B cell (primary cell): ENCODE measurements at regions not wholly inside any gene's neighbourhood (a gene's known extent, or its start where the extent isn't known, plus 50 kb on each side); places are given as distances from the start of the nearest gene placed in this dataset.

Experiments used
- ATAC-seq: fragments of 200-7000 bp; cut with Tn5 transposase; one replicate; pipeline ENCODE4 v1.10.0; 2021; ENCODE audit warnings: low read depth, mild to moderate bottlenecking, moderate number of reproducible peaks, moderate library complexity
- CTCF ChIA-PET: fragments of 350-600 bp; sonication (Branson Sonifier 250); formaldehyde crosslinking; loops from one replicate; lab custom pipeline; 2021; ENCODE audit warnings: antibody characterized with exemption, inconsistent platforms; lab: Charles Lee
- POLR2A ChIA-PET: fragments of 350-600 bp; sonication (Branson Sonifier 250); formaldehyde crosslinking; loops from one replicate; lab custom pipeline; 2021; ENCODE audit warnings: antibody characterized with exemption; lab: Charles Lee
- DNase-seq: peaks from one replicate; pipeline ENCODE4 v3.0.0; 2013
- H2AFZ ChIP-seq: 2 replicates; pipeline ENCODE4 v1.6.1; 2012; ENCODE audit warnings: mild to moderate bottlenecking, low read depth, low read length; ENCODE audit not compliant: insufficient read depth, poor library complexity, severe bottlenecking
- H3K27ac ChIP-seq, 2 donors: 1 replicate in 1 of 2; 2 replicates in 1 of 2; pipeline ENCODE4 v1.5.1; 2012 to 2013; ENCODE audit warnings: low read length in 2 of 2, mild to moderate bottlenecking in 2 of 2, moderate library complexity in 1 of 2
- H3K27me3 ChIP-seq, 4 experiments: fragments of 200-600 bp in 1 of 4; sonication (generic) in 1 of 4; replicated peaks in 1 of 4; 1 replicate in 2 of 4; 2 replicates in 2 of 4; pipeline versions ENCODE4 v1.6.1 to v1.7.0; 2013 to 2016; ENCODE audit warnings: low read length in 3 of 4, mild to moderate bottlenecking in 2 of 4, mixed read lengths in 1 of 4, moderate library complexity in 1 of 4; ENCODE audit not compliant: insufficient read depth in 4 of 4, control insufficient read depth in 3 of 4; ENCODE audit errors: control extremely low read depth in 1 of 4
- H3K36me3 ChIP-seq, 2 experiments: replicated peaks in 1 of 2; 1 replicate in 1 of 2; 2 replicates in 1 of 2; pipeline versions ENCODE4 v1.6.1 to v1.7.1; 2013; ENCODE audit warnings: low read length in 1 of 2; ENCODE audit not compliant: insufficient read depth in 2 of 2, control insufficient read depth in 1 of 2; ENCODE audit errors: control extremely low read depth in 1 of 2, extremely low read depth in 1 of 2
- H3K4me1 ChIP-seq, 2 donors: fragments of 200-600 bp in 1 of 2; sonication (generic) in 1 of 2; 1 replicate in 1 of 2; 2 replicates in 1 of 2; pipeline versions ENCODE4 v1.5.1 to v1.6.1; 2013 to 2017; ENCODE audit warnings: low read length in 2 of 2; ENCODE audit not compliant: control insufficient read depth in 2 of 2, insufficient read depth in 2 of 2
- H3K4me2 ChIP-seq: replicated peaks from 2 replicates; pipeline ENCODE3; 2012; ENCODE audit warnings: mild to moderate bottlenecking, low read depth, low read length; ENCODE audit not compliant: poor library complexity, severe bottlenecking
- H3K4me3 ChIP-seq, 5 experiments: fragments of 200-600 bp in 1 of 5; sonication (generic) in 1 of 5; 1 replicate in 3 of 5; 2 replicates in 2 of 5; pipeline versions ENCODE4 v1.5.1 to v1.7.0; 2011 to 2016; ENCODE audit warnings: low read length in 4 of 5, mild to moderate bottlenecking in 4 of 5, low read depth in 2 of 5, control low read depth in 1 of 5, moderate library complexity in 1 of 5; ENCODE audit not compliant: insufficient read depth in 1 of 5; ENCODE audit errors: control extremely low read depth in 1 of 5, extremely low read depth in 1 of 5
- H3K79me2 ChIP-seq: fragments of 200-600 bp; sonication (generic); one replicate; pipeline ENCODE4 v1.6.0; 2016; ENCODE audit warnings: low read length; ENCODE audit not compliant: control insufficient read depth, insufficient read depth
- H3K9ac ChIP-seq: fragments of 200-600 bp; sonication (generic); 2 replicates; pipeline ENCODE4 v1.6.1; 2017; ENCODE audit warnings: mild to moderate bottlenecking, low read length, moderate library complexity
- H3K9me3 ChIP-seq, 3 donors: one replicate each; pipeline versions ENCODE4 v1.6.1 to v1.7.1; 2013; ENCODE audit warnings: low read length in 2 of 3; ENCODE audit not compliant: control insufficient read depth in 2 of 3, insufficient read depth in 1 of 3; ENCODE audit errors: control extremely low read depth in 1 of 3
- H4K20me1 ChIP-seq: 2 replicates; pipeline ENCODE4 v1.6.0; 2012; ENCODE audit warnings: mild to moderate bottlenecking, low read length; ENCODE audit not compliant: insufficient read depth, control insufficient read depth, poor library complexity, severe bottlenecking
- H3K27ac Mint-ChIP-seq: one replicate; pipeline ENCODE4 v1.8.0; 2021; ENCODE audit warnings: mixed read lengths
- H3K27me3 Mint-ChIP-seq: one replicate; pipeline ENCODE4 v1.8.0; 2021; ENCODE audit warnings: mixed read lengths
- H3K4me1 Mint-ChIP-seq: one replicate; pipeline ENCODE4 v1.8.0; 2021; ENCODE audit warnings: mixed read lengths
- H3K4me3 Mint-ChIP-seq: one replicate; pipeline ENCODE4 v1.8.0; 2021; ENCODE audit warnings: mixed read lengths
- H3K9me3 Mint-ChIP-seq: one replicate; pipeline ENCODE4 v1.8.0; 2022; ENCODE audit warnings: mixed read lengths; ENCODE audit not compliant: insufficient read depth
- EZH2 ChIP-seq: IDR thresholded peaks from 2 replicates; pipeline ENCODE4 v1.6.1; 2012; ENCODE audit warnings: borderline replicate concordance, low read depth, mild to moderate bottlenecking, moderate library complexity, low read length; ENCODE audit not compliant: insufficient read depth, poor library complexity, severe bottlenecking
- WGBS: methylation state at CpG from one replicate; pipeline ENCODE4 v1.1.5; 2013; ENCODE audit warnings: missing lambda C conversion rate; ENCODE audit not compliant: insufficient coverage; 5-methylcytosine and 5-hydroxymethylcytosine counted together
- intact Hi-C: fragments of 100-400 bp; cut with micrococcal nuclease; formaldehyde crosslinking; loops from one replicate; pipeline ENCODE4 v1.10.0; 2022
- TF ChIP-seq, protein P1 (sequence below): fragments of 200-600 bp; IDR thresholded peaks from one replicate; pipeline ENCODE4 v1.8.0; 2022; ENCODE audit warnings: antibody characterized with exemption, mild to moderate bottlenecking

DNA sequence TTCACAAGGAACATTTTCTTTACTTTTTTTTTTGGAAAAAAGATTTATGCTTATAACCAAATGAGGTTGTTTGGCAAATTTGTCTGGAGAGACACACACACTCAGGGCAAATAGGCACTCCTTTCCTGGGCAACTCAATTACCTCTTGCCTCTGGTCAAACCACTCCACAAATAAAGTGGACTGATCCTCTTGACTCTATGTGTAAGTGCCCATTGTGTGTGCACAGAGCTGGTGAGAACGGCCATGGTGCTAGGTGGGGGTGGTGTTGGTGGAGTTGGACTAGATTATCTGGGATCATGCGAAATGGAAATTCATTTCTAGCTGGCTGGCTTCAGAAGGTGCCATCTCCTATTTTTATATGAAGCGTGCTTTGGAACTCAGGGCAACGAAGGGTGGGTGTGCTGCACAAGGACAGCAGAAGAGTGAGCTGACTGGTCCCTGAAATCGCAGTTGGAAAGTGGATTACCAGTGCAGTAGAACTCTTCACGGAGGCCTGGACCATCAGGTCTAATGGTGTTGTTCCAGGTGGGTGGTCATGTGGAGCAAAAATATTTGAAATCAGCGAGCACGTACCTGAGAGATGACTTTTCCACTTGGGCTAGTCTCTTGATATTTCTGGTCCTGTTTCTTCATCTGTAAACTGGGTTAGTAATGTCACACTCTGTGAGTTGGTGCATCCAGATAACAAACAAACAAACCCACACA is 149.9 kb downstream of the RPIA start:
- ChIA-PET CTCF (interaction anchor here (3.7 to 17.5 kb wide), 2 partner anchors 9 to 15 kb away, joined by 18 to 577 read pairs; no protein-coding TSS in a partner anchor), POLR2A (interaction anchor here (1.0 to 17.8 kb wide), 2 partner anchors 9 to 16 kb away, joined by 4 to 509 read pairs; no protein-coding TSS in a partner anchor)
- WGBS: 56% methylated on average over 3 of the region's 8 CpGs
- Mint-ChIP-seq H3K27ac (peak overlapping the region; percentile 96), H3K4me3 (peak overlapping the region; percentile 76), H3K27me3 (no peaks in the 10 kb centered on the region), H3K9me3 (no peaks in the 10 kb centered on the region), H3K4me1 (peaks cover 95% of the 10 kb centered on the region)
- Histone ChIP-seq H3K27me3 (no peaks in the 10 kb centered on the region), H4K20me1 (no peaks in the 10 kb centered on the region), H3K4me1 (peaks cover 93 to 97% of the 10 kb centered on the region in 2 donors), H2AFZ (no peak overlapping the region), H3K36me3 (peaks cover 0 to 2% of the 10 kb centered on the region in 2 experiments), H3K9ac (peak overlapping the region; percentile 43), H3K27ac (peak overlapping the region; percentile 98 to 100), H3K4me3 (peak overlapping the region in 1 of 5 experiments; percentile 11), H3K4me2 (peak overlapping the region; percentile 52), H3K79me2 (peaks cover 82% of the 10 kb centered on the region), H3K9me3 (peaks cover 3 to 25% (median 8%) of the 10 kb centered on the region in 3 donors)
- intact Hi-C loops: no loop called here
- ATAC-seq (no peak), DNase-seq (no peak)
- TF ChIP-seq, protein P1, sequence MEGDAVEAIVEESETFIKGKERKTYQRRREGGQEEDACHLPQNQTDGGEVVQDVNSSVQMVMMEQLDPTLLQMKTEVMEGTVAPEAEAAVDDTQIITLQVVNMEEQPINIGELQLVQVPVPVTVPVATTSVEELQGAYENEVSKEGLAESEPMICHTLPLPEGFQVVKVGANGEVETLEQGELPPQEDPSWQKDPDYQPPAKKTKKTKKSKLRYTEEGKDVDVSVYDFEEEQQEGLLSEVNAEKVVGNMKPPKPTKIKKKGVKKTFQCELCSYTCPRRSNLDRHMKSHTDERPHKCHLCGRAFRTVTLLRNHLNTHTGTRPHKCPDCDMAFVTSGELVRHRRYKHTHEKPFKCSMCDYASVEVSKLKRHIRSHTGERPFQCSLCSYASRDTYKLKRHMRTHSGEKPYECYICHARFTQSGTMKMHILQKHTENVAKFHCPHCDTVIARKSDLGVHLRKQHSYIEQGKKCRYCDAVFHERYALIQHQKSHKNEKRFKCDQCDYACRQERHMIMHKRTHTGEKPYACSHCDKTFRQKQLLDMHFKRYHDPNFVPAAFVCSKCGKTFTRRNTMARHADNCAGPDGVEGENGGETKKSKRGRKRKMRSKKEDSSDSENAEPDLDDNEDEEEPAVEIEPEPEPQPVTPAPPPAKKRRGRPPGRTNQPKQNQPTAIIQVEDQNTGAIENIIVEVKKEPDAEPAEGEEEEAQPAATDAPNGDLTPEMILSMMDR: no peak

- H3K4me3 ChIP-seq: peak overlapping the region in 1 of 5 experiments; percentile 22
- peak overlapping the region; percentile 98 to 100 for H3K27ac ChIP-seq
- peaks cover 97% of the 10 kb centered on the region in 2 donors for H3K4me1 ChIP-seq
- intact Hi-C loops: no loop called here
- H3K9me3 ChIP-seq: peaks cover 3 to 28% (median 7%) of the 10 kb centered on the region in 3 donors
- peak overlapping the region; percentile 96 for H3K27ac Mint-ChIP-seq
- TF ChIP-seq, protein P1: no peak
- no peak for TF ChIP-seq EZH2
- ChIA-PET POLR2A (interaction anchor here (17.8 kb wide), 1 partner anchor 15 kb away, joined by 509 read pairs; no protein-coding TSS in a partner anchor), CTCF (interaction anchor here (3.7 to 17.5 kb wide), 2 partner anchors 10 to 13 kb away, joined by 18 to 577 read pairs; no protein-coding TSS in a partner anchor)
- no CpG with 5 or more reads among the region's 1 CpG for WGBS
- no peaks in the 10 kb centered on the region for H3K27me3 Mint-ChIP-seq
- no peak overlapping the region for H2AFZ ChIP-seq
- H3K4me3 Mint-ChIP-seq: peak overlapping the region; percentile 76
- DNase-seq (no peak), ATAC-seq (no peak)
- no peaks in the 10 kb centered on the region for H3K27me3 ChIP-seq
- H3K4me1 Mint-ChIP-seq: peaks cover 96% of the 10 kb centered on the region
- no peaks in the 10 kb centered on the region for H4K20me1 ChIP-seq
- peaks cover 76% of the 10 kb centered on the region for H3K79me2 ChIP-seq
- H3K36me3 ChIP-seq: peaks cover 0 to 2% of the 10 kb centered on the region in 2 experiments
- peak overlapping the region; percentile 52 for H3K4me2 ChIP-seq
- peak overlapping the region; percentile 43 for H3K9ac ChIP-seq
- H3K9me3 Mint-ChIP-seq: no peaks in the 10 kb centered on the region
These were observed 151.4 kb downstream of the RPIA start for GRCh38 chr2:88842656-88843460.
